GM19328 (cell line): ENCODE measurements at regions not wholly inside any gene's neighbourhood (a gene's known extent, or its start where the extent isn't known, plus 50 kb on each side); places are given as distances from the start of the nearest gene placed in this dataset.
"Not testable (repeated sequence)": the region's sequence is repeated elsewhere in the genome, so short reads cannot be mapped to it uniquely, and the experiment has no call there.

Source experiments
- ATAC-seq: cut with Tn5 transposase; IDR thresholded peaks from one replicate; pipeline ENCODE4 v1.9.1; 2021; ENCODE audit warnings: mild to moderate bottlenecking, moderate library complexity; ENCODE audit not compliant: unreplicated experiment

DNA sequence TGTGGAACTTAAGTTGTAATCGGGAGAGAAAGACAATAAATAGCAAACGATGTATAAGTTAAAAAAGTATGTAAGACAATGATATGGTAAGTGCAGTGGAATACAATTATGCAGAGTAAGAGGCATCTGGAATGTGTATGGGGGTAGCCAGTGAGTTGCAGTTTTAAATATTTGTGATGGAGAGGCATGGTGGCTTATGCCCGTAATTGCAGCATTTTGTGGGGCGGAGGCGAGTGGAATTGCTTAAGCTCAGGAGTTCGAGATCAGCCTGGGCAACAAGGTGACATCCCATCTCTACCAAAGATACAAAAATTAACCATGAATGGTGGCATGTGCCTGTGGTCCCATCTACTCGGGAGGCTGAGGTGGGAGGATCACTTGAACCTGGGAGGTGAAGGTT, 52.5 kb upstream of the WDFY3 start:
- no peak for ATAC-seq

- ATAC-seq = no peak
Measured at GRCh38 chr4:85019411-85019810, 52.9 kb upstream of the WDFY3 start.

GRCh38 chr4:85024671-85025070, 58.2 kb upstream of the WDFY3 start:
- no peak for ATAC-seq

GRCh38 chr4:85028910-85029309, 62.4 kb upstream of the WDFY3 start:
- no peak for ATAC-seq

DNA sequence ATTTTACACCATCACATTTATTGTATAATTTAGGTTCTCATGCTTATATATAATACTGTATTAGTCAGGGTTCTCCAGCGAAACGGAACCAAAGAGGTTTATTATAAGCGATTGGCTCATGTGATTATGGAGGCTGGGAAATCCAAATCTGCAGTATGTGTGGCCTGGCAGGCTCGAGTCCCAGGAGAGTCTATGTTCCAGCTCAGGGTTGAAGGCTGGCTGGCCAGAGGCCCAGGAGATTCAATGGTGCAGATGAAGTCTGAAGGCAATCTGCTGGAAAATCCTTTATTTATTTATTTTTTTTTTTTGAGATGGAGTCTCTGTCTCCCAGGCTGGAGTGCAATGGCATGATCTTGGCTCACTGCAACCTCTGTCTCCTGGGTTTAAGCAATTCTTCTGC, 63.0 kb upstream of the WDFY3 start:
- ATAC-seq = no peak

DNA sequence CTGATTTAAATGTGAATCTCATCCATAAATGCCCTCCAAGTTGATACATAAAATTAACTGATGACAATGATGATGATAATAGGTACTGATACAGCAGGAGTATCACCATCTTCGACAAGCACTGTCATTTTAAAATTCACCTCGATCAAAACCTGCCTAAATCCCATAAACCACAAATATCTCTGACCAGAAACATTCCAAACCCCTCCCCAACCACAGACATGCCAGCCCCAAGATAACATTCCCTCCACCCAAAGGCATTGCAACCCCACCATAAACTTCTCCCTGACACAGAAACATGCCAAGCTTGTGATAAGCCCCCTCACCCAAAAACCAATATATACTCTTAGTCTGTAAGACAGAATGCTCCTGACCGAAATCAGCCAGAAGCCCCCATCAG, 63.7 kb upstream of the WDFY3 start:
- no peak for ATAC-seq

DNA sequence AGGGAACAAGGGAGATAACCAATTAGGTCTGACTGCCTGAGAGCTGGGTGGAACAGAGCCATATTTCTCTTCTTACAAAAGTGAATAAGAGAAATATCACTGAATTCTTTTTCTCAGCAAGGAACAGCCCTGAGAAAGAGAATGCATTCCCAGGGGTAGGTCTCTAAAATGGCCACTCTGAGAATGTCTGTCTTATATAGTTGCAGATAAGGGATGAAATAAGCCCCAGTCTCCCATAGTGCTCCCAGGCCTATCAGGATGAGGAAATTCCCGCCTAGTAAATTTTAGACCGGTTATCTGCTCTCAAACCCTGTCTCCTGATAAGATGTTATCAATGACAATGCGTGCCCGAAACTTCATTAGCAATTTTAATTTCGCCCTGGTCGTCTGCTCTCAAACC, 67.3 kb upstream of the WDFY3 start:
- ATAC-seq = not testable (repeated sequence)

DNA sequence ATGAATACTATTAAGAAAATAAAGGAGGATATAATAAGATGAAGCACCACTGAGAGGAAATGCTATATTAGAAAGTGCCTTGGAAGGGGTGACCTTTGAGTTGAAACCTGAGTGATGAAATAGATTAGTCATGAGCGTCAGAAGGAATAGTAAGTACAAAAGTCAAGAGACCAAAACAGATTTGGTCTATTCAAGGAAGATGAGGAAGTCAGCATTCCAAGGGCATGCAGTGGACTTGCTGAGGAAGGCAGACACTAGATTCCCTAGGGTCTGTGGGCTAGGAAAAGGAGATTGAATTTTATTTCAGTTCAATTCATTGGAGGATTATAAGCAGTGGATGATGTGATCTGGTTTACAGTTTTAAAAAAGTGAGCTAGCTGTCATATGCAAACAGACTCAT, 73.0 kb upstream of the WDFY3 start:
- ATAC-seq = no peak

- ATAC-seq = not testable (repeated sequence)
Measured at GRCh38 chr4:85043812-85044496, 77.5 kb upstream of the WDFY3 start.

DNA sequence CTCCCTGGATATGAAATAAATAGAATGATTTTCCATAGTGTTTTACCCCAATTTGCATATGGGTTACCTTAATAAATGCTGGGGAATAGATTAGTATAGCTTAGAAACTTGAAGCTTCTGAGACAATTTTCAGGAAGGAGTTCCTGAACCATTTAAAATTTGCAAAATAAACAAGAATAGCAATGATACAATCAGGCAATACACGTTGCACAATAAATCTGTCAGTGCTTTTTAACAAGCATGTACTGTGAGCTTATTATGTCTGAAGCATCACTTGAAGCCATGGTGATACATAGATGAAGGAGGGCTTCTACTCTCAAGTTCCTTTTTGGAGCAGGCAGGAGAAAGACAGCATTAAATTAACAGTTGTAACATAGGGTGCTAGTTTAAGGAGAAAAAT, 84.2 kb upstream of the WDFY3 start:
- ATAC-seq = no peak

GRCh38 chr4:85051526-85051925, 85.0 kb upstream of the WDFY3 start:
- no peak for ATAC-seq

- ATAC-seq = not testable (repeated sequence)
Measured at GRCh38 chr4:85054925-85055324, 88.4 kb upstream of the WDFY3 start.

GRCh38 chr4:85058551-85058950, 92.1 kb upstream of the WDFY3 start:
- ATAC-seq = no peak

- ATAC-seq = no peak
Measured at GRCh38 chr4:85061974-85062373, 95.5 kb upstream of the WDFY3 start.

DNA sequence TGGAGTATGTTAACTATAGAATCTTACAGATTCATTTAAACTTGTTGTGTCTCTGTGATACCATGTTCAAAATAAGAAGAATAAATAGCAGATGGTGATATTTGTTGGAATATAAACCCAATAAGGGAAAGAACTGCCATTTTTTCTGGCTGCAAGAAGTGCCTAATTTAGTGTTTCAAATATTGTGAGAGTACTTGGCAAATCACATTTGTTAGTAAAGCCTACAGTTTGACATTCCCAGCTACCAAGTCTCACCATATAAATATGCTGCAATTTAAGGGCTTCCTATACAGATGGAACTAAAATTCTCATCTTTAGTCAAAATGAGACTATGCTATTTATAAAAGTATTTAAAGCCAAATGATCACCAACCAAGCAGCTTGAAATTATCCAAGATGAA, 96.0 kb upstream of the WDFY3 start:
- no peak for ATAC-seq

GRCh38 chr4:85067342-85067741, 100.9 kb upstream of the WDFY3 start:
- no peak for ATAC-seq

GRCh38 chr4:85078016-85078415, 111.5 kb upstream of the WDFY3 start:
- no peak for ATAC-seq

GRCh38 chr4:85081196-85081595, 114.7 kb upstream of the WDFY3 start:
- no peak for ATAC-seq

DNA sequence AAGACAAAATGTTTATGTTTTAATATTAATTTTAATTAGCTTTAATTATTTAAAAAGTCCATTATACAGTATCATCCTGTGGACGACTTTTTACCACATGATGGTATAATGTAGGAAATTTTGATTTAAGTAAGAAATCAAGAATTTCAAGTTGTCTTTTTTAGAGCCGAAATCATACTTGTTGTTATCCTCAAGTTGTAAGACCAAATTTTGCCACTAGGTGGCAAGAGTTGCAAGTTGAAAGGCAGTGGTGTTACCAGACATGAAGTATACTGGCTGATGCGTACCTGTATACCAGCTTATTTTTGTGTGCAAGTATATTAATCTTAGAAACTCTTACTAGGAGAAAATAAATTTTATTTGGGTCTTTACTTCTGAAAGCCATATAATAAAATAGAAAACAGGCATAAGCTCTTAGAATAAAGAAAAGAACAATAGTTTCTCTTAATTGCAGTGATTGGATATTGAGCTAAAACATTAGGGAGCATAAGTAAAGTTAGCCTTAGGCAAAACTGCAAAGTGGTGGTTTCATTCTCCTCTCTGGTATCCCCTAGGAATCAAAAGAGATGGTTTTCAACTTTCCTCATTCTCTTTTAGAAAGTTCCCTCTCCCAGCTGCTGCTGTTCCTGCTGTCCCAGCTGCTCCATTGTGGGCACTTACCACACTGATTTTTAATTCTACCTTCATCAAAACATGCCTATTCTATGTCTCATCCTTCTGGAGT, 118.0 kb upstream of the WDFY3 start:
- peak; percentile 84 for ATAC-seq

- ATAC-seq = no peak
Measured at GRCh38 chr4:85086721-85087120, 120.2 kb upstream of the WDFY3 start.

DNA sequence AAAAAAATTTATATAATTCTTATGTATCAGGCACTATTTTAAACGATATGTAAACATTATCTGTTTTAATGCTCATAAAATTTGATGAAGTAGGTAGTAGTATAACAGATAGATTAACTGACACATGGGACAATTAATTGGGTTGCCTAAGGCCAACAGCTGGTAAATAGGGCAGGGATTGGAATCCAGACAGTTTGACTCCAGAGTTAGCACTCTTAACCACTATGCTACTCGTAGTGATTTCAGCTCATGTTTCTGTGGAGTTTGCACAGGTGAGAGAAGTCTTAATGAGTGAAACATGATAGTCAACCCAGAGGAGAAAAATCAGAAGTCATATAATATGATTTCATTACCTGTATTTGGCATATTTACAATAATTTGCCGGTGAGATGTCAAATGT, 126.0 kb upstream of the WDFY3 start:
- ATAC-seq = no peak

DNA sequence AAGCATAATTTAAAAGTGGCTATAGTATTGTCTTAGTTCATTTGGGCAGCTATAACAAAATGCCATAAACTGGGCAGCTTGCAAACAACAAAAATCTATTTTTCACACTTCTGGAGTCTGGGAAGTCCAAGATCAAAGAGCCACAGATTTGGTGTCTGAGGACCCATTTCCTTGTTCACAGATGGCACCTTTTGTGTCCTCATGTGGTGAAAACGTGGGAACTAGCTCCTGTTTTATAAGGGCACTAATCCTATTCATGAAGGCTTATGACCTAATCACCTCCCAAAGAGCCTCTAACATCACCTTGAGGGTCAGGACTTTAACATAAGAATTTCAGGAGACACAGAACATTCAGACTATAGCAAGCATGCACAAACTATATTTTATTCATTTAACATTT, 126.5 kb upstream of the WDFY3 start:
- no peak for ATAC-seq

DNA sequence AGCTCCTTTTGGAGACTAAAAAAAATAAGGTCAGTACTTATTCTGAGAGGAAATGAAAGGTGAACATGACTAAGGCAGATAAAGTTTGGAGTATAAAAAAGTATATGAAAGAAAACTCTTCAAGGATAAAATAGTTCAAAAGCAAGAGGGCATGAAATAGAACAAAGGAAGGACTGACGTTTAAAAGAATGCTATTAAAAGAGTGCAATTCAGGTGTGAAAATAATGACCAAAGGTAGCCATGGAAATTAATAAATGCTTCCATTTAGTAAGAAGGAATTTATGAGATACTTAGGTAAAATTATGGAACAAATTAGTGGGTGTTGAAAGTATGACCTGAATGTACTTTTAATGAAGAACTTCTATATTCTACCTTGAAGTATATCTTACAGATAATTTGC, 128.2 kb upstream of the WDFY3 start:
- ATAC-seq = no peak
